ENCODE measurements at regions not wholly inside any gene's neighbourhood (a gene's known extent, or its start where the extent isn't known, plus 50 kb on each side); places are given as distances from the start of the nearest gene placed in this dataset.

GRCh38 chr3:7913283-7913682, 588.3 kb upstream of the LMCD1 start:
- ATAC-seq = no peak

GRCh38 chr3:7915356-7915755, 586.3 kb upstream of the LMCD1 start:
- no peak for ATAC-seq

- ATAC-seq = no peak
Observed at GRCh38 chr3:7917443-7918151, 584.0 kb upstream of the LMCD1 start.

GRCh38 chr3:7920211-7920610, 581.4 kb upstream of the LMCD1 start:
- ATAC-seq = no peak

GRCh38 chr3:7924228-7924627, 577.4 kb upstream of the LMCD1 start:
- no peak for ATAC-seq

- ATAC-seq = no peak
Observed at GRCh38 chr3:7927015-7927414, 574.6 kb upstream of the LMCD1 start.

GRCh38 chr3:7927864-7928263, 573.8 kb upstream of the LMCD1 start:
- ATAC-seq = no peak

- no peak for ATAC-seq
Observed at GRCh38 chr3:7929319-7929889, 572.2 kb upstream of the LMCD1 start.

- ATAC-seq = no peak
Observed at GRCh38 chr3:7934362-7934761, 567.3 kb upstream of the LMCD1 start.

- no peak for ATAC-seq
Observed at GRCh38 chr3:7947930-7948329, 553.7 kb upstream of the LMCD1 start.

GRCh38 chr3:7950890-7951289, 550.7 kb upstream of the LMCD1 start:
- ATAC-seq = no peak

- ATAC-seq = no peak
Observed at GRCh38 chr3:7953449-7954014, 548.1 kb upstream of the LMCD1 start.

- no peak for ATAC-seq
Observed at GRCh38 chr3:7957024-7957423, 544.6 kb upstream of the LMCD1 start.

- no peak for ATAC-seq
Observed at GRCh38 chr3:7959094-7959493, 542.5 kb upstream of the LMCD1 start.

- no peak for ATAC-seq
Observed at GRCh38 chr3:7960601-7961000, 541.0 kb upstream of the LMCD1 start.

GRCh38 chr3:7962301-7962700, 539.3 kb upstream of the LMCD1 start:
- ATAC-seq = no peak

GRCh38 chr3:7964899-7965298, 536.7 kb upstream of the LMCD1 start:
- ATAC-seq = no peak

GRCh38 chr3:7973006-7973405, 528.6 kb upstream of the LMCD1 start:
- no peak for ATAC-seq

GRCh38 chr3:7977245-7978086, 524.2 kb upstream of the LMCD1 start:
- ATAC-seq = no peak

- ATAC-seq = peak; percentile 23
Observed at GRCh38 chr3:7978087-7978422, 523.6 kb upstream of the LMCD1 start.

GRCh38 chr3:7982126-7982525, 519.5 kb upstream of the LMCD1 start:
- ATAC-seq = no peak

GRCh38 chr3:7999384-7999783, 502.2 kb upstream of the LMCD1 start:
- ATAC-seq = no peak

GRCh38 chr3:8001307-8001706, 500.3 kb upstream of the LMCD1 start:
- no peak for ATAC-seq

- ATAC-seq = no peak
Observed at GRCh38 chr3:8001712-8002111, 499.9 kb upstream of the LMCD1 start.

Measured in esophagus mucosa (tissue), 1 donor.